Ovary (tissue), 3 donors: ENCODE measurements at regions not wholly inside any gene's neighbourhood (a gene's known extent, or its start where the extent isn't known, plus 50 kb on each side); places are given as distances from the start of the nearest gene placed in this dataset.

Experiments
- CTCF ChIP-seq, 3 donors: fragments of 450-650 bp in 2 of 3; fragments of 200-600 bp in 1 of 3; IDR thresholded peaks; one replicate each; pipeline versions ENCODE4 v1.5.1 to v1.8.0; 2016 to 2022; ENCODE audit warnings: antibody characterized with exemption in 3 of 3, mild to moderate bottlenecking in 1 of 3
- EP300 ChIP-seq: sonication (generic); formaldehyde crosslinking; IDR thresholded peaks from one replicate; pipeline ENCODE4 v1.6.1; 2017; ENCODE audit warnings: antibody characterized with exemption
- POLR2A ChIP-seq: fragments of 450-650 bp; IDR thresholded peaks from one replicate; pipeline ENCODE4 v1.6.1; 2017; ENCODE audit warnings: antibody characterized with exemption, mild to moderate bottlenecking, moderate library complexity
- donor health status: DM: no; HTN: no; CAD: no.

- no peak for TF ChIP-seq CTCF (IDR thresholded peaks at IDR 0.05)
- TF ChIP-seq POLR2A, result no peak
- TF ChIP-seq EP300, result no peak
Measured at GRCh38 chr21:34284666-34285065, 79.1 kb upstream of the KCNE2 start.
